ENCODE measurements at regions not wholly inside any gene's neighbourhood (a gene's known extent, or its start where the extent isn't known, plus 50 kb on each side); places are given as distances from the start of the nearest gene placed in this dataset.

DNA sequence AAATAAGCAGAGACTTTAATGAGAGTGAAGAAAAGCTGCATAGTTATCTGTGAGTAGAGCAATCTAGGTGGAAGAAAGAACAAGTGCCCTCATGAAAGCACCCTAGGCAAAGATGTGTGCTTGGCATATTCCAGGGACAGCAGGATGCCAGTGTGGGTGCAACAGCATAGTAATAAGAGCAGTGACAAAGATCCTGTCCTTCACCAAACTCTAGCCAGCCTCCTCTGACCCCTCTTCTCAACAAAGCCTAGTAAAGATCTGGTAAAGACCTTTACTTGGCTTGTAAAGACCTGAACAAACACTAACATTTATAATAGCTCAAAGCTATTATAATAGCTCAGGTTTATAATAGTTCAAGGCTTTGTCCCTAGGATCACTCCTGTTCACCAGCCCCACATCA, 735.4 kb downstream of the PCDH7 start:
- H3K4me1 ChIP-seq (ENCODE audit: control insufficient read depth, insufficient read depth, low read length), result no peaks in the 10 kb centered on the region
- no peaks in the 10 kb centered on the region for H3K36me3 ChIP-seq (ENCODE audit: control insufficient read depth, insufficient read depth, low read length)
- no peaks in the 10 kb centered on the region for H3K4me1 Mint-ChIP-seq
- intact Hi-C loops (cut with micrococcal nuclease), result no loop called here
- DNase-seq (no peak), ATAC-seq (no peak)
- no peak overlapping the region for H3K27ac Mint-ChIP-seq
- H3K27ac ChIP-seq (ENCODE audit: low read length), result no peak overlapping the region
- peaks cover 7 to 24% of the 10 kb centered on the region in 2 donors for H3K9me3 Mint-ChIP-seq
- peaks cover 11% of the 10 kb centered on the region for H3K36me3 Mint-ChIP-seq
- no peaks in the 10 kb centered on the region for H3K27me3 Mint-ChIP-seq (ENCODE audit: low read depth in 2 of 2)
- no peaks in the 10 kb centered on the region for H3K27me3 ChIP-seq (ENCODE audit: control insufficient read depth, insufficient read depth, low read length)
- peaks cover 6% of the 10 kb centered on the region for H3K9me3 ChIP-seq (ENCODE audit: control insufficient read depth, insufficient read depth, low read length)
- no peak overlapping the region for H3K4me3 ChIP-seq (ENCODE audit: low read length)
- TF ChIP-seq CTCF (IDR thresholded peaks at IDR 0.05), result no peak
- no peak overlapping the region for H3K4me3 Mint-ChIP-seq

- no peak for DNase-seq
- Histone ChIP-seq H3K27ac (ENCODE audit: low read length) (no peak overlapping the region), H3K4me3 (ENCODE audit: low read length) (no peak overlapping the region), H3K9me3 (ENCODE audit: control insufficient read depth, insufficient read depth, low read length) (peaks cover 7% of the 10 kb centered on the region), H3K27me3 (ENCODE audit: control insufficient read depth, insufficient read depth, low read length) (no peaks in the 10 kb centered on the region), H3K4me1 (ENCODE audit: control insufficient read depth, insufficient read depth, low read length) (no peaks in the 10 kb centered on the region), H3K36me3 (ENCODE audit: control insufficient read depth, insufficient read depth, low read length) (no peaks in the 10 kb centered on the region)
- H3K4me1 Mint-ChIP-seq, result no peaks in the 10 kb centered on the region
- intact Hi-C loops (cut with micrococcal nuclease), result no loop called here
- whole genome bisulfite sequencing (ENCODE audit: insufficient coverage), result 86% methylated on average over 4 of the region's 4 CpGs
- no peak for TF ChIP-seq CTCF (IDR thresholded peaks at IDR 0.05)
- no peak overlapping the region for H3K27ac Mint-ChIP-seq
- H3K9me3 Mint-ChIP-seq, result peaks cover 7 to 19% of the 10 kb centered on the region in 2 donors
- no peak for ATAC-seq
- H3K27me3 Mint-ChIP-seq (ENCODE audit: low read depth in 2 of 2), result no peaks in the 10 kb centered on the region
- H3K4me3 Mint-ChIP-seq, result no peak overlapping the region
- peaks cover 11% of the 10 kb centered on the region for H3K36me3 Mint-ChIP-seq
Observed at GRCh38 chr4:31458813-31459212, 738.6 kb downstream of the PCDH7 start.

GRCh38 chr4:31461421-31461820, 741.3 kb downstream of the PCDH7 start:
- 87% methylated on average over 5 of the region's 5 CpGs for WGBS (ENCODE audit: insufficient coverage)
- H3K36me3 Mint-ChIP-seq, result peaks cover 11% of the 10 kb centered on the region
- H3K9me3 Mint-ChIP-seq, result peaks cover 2 to 16% of the 10 kb centered on the region in 2 donors
- no peak overlapping the region for H3K27ac ChIP-seq (ENCODE audit: low read length)
- peaks cover 7% of the 10 kb centered on the region for H3K9me3 ChIP-seq (ENCODE audit: control insufficient read depth, insufficient read depth, low read length)
- intact Hi-C loops (cut with micrococcal nuclease), result no loop called here
- H3K4me3 ChIP-seq (ENCODE audit: low read length), result no peak overlapping the region
- no peaks in the 10 kb centered on the region for H3K4me1 Mint-ChIP-seq
- no peak for TF ChIP-seq CTCF (IDR thresholded peaks at IDR 0.05)
- H3K36me3 ChIP-seq (ENCODE audit: control insufficient read depth, insufficient read depth, low read length), result no peaks in the 10 kb centered on the region
- no peaks in the 10 kb centered on the region for H3K27me3 ChIP-seq (ENCODE audit: control insufficient read depth, insufficient read depth, low read length)
- DNase-seq (no peak), ATAC-seq (no peak)
- no peak overlapping the region for H3K4me3 Mint-ChIP-seq
- no peak overlapping the region for H3K27ac Mint-ChIP-seq
- no peaks in the 10 kb centered on the region for H3K27me3 Mint-ChIP-seq (ENCODE audit: low read depth in 2 of 2)
- no peaks in the 10 kb centered on the region for H3K4me1 ChIP-seq (ENCODE audit: control insufficient read depth, insufficient read depth, low read length)

DNA sequence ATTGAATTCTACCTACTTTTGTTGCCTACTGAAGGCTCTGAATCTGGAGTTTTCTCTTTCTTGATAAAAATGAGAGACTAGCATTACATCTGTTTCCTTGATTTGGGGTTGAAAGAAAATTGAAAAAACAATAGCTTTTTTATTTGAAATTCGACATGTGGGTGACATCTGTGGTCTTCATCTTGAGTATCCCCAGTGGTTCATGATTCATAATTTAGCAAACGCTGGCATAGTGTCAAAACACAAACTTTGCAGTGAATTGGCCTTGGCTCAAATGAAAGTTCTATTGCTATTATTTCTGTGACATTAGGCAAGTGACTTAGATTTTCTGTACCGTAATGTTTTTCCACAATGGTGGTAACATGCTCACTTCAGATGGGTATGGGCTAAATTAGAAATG, 747.6 kb downstream of the PCDH7 start:
- TF ChIP-seq CTCF (IDR thresholded peaks at IDR 0.05), result no peak
- DNase-seq (no peak), ATAC-seq (no peak)
- Mint-ChIP-seq H3K36me3 (no peaks in the 10 kb centered on the region), H3K4me1 (no peaks in the 10 kb centered on the region), H3K9me3 (peaks cover 9 to 15% of the 10 kb centered on the region in 2 donors), H3K4me3 (no peak overlapping the region), H3K27me3 (ENCODE audit: low read depth in 2 of 2) (no peaks in the 10 kb centered on the region), H3K27ac (no peak overlapping the region)
- Histone ChIP-seq H3K27me3 (ENCODE audit: control insufficient read depth, insufficient read depth, low read length) (no peaks in the 10 kb centered on the region), H3K4me3 (ENCODE audit: low read length) (no peak overlapping the region), H3K36me3 (ENCODE audit: control insufficient read depth, insufficient read depth, low read length) (no peaks in the 10 kb centered on the region), H3K27ac (ENCODE audit: low read length) (no peak overlapping the region), H3K9me3 (ENCODE audit: control insufficient read depth, insufficient read depth, low read length) (peaks cover 4% of the 10 kb centered on the region), H3K4me1 (ENCODE audit: control insufficient read depth, insufficient read depth, low read length) (no peaks in the 10 kb centered on the region)
- intact Hi-C loops (cut with micrococcal nuclease), result no loop called here
- 69% methylated on average over 3 of the region's 3 CpGs for WGBS (ENCODE audit: insufficient coverage)

Data from natural killer cell (primary cell).